ENCODE measurements at regions not wholly inside any gene's neighbourhood (a gene's known extent, or its start where the extent isn't known, plus 50 kb on each side); places are given as distances from the start of the nearest gene placed in this dataset.

DNA sequence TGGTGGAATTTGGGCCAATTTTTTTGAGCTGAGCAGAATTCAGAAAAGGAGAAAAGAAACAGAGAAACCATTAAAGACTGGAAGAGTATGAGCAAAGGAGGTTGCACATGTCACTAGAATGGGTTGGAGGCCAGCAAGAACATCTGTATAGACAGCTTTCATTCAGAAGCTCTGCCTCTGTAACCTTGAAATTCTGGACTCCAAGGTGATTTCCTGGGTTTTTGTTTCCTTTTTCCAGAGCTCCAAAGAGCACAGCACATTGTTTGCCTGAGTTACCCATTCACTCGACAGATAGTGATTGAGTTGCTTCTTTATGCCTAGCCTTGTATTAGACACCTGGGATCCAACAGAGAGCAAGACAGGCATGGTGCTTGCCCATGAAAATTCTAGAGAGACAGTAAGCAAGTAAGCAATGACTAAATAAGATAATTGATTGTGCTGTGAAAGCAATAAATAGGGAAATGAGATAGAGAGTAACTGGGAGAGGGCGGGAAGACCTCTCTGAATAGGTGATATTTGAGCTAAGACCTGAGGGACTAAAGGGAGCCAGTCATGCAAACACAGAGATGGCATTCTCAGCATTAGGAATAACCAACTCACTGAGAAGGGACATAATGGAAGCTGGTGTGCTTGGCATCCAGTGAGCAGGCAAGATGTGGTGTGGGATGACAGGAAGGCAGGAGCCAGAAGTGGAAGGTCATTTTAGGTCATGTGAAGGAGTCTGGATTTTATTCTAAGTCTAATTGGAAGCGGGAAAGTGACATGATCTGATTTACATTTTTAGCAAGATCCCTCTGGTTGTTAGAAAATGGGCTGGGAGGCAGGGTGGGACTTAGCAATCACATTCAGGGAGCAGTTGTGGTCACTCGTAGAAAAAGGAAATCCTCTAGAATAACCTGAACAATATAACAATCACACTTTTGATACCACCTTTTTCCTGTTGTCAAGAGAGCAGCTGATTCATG is 197.5 kb downstream of the HS3ST3A1 start:
- H3K4ac ChIP-seq (ENCODE audit: low read depth, low read length), result no peak overlapping the region
- H3K4me2 ChIP-seq (ENCODE audit: low read length), result no peak overlapping the region
- no peak overlapping the region for H3K23ac ChIP-seq (ENCODE audit: low read length)
- H3K79me1 ChIP-seq (ENCODE audit: low read length), result no peaks in the 10 kb centered on the region
- no peaks in the 10 kb centered on the region for H3K36me3 ChIP-seq (ENCODE audit: control insufficient read depth, insufficient read depth, low read length)
- no peak overlapping the region for H2BK120ac ChIP-seq (ENCODE audit: low read depth, low read length)
- H2AK5ac ChIP-seq (ENCODE audit: low read length), result no peak overlapping the region
- DNase-seq, result no peak
- H2BK15ac ChIP-seq (replicated peaks; ENCODE audit: low read depth), result no peak overlapping the region
- no peak overlapping the region for H4K8ac ChIP-seq (ENCODE audit: low read depth, low read length)
- no peak overlapping the region for H3K9ac ChIP-seq (ENCODE audit: low read length)
- no peaks in the 10 kb centered on the region for H3K4me1 ChIP-seq (ENCODE audit: control insufficient read depth, low read depth, low read length)
- H2BK5ac ChIP-seq (ENCODE audit: low read length), result no peak overlapping the region
- no peak overlapping the region for H3K18ac ChIP-seq (ENCODE audit: low read length)
- no peaks in the 10 kb centered on the region for H3K27me3 ChIP-seq (ENCODE audit: insufficient read depth, low read length, poor library complexity)
- H3K4me3 ChIP-seq (ENCODE audit: low read length), result no peak overlapping the region
- H3K79me2 ChIP-seq (ENCODE audit: control insufficient read depth, insufficient read depth, low read length), result no peaks in the 10 kb centered on the region
- no CpG with 5 or more reads among the region's 4 CpGs for WGBS (ENCODE audit: extremely low coverage, insufficient coverage, low lambda C conversion rate)
- no peak overlapping the region for H3K27ac ChIP-seq (ENCODE audit: low read depth, low read length)
- no peak overlapping the region for H4K5ac ChIP-seq (ENCODE audit: low read length)
- no peak overlapping the region for H3K56ac ChIP-seq (ENCODE audit: low read length)

DNA sequence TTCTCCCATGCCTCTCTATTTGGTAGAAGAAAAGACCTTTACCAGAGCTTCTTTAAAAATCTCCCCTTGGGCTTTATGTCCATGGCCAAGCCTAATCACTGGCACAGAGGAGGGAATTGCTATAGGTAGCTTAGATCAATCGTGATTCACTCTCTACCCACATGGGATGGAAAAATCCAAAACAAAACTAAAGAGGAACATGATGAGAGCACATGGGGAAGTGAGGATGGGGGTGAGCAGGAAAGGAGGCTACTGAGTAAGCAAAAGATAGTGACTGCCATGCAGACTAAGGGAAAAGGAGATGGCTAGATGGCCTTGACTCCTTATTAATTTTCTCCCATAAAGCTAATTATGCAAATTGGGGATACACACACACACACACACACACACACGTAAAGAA is 201.2 kb downstream of the HS3ST3A1 start:
- no peaks in the 10 kb centered on the region for H3K79me2 ChIP-seq (ENCODE audit: control insufficient read depth, insufficient read depth, low read length)
- H2AK5ac ChIP-seq (ENCODE audit: low read length), result no peak overlapping the region
- no peak overlapping the region for H3K9ac ChIP-seq (ENCODE audit: low read length)
- H3K56ac ChIP-seq (ENCODE audit: low read length), result no peak overlapping the region
- no peak overlapping the region for H4K8ac ChIP-seq (ENCODE audit: low read depth, low read length)
- no peak overlapping the region for H3K27ac ChIP-seq (ENCODE audit: low read depth, low read length)
- no CpG with 5 or more reads among the region's 2 CpGs for WGBS (ENCODE audit: extremely low coverage, insufficient coverage, low lambda C conversion rate)
- H3K4ac ChIP-seq (ENCODE audit: low read depth, low read length), result no peak overlapping the region
- H3K18ac ChIP-seq (ENCODE audit: low read length), result no peak overlapping the region
- H3K4me2 ChIP-seq (ENCODE audit: low read length), result no peak overlapping the region
- H3K4me1 ChIP-seq (ENCODE audit: control insufficient read depth, low read depth, low read length), result no peaks in the 10 kb centered on the region
- H2BK15ac ChIP-seq (replicated peaks; ENCODE audit: low read depth), result no peak overlapping the region
- H3K4me3 ChIP-seq (ENCODE audit: low read length), result no peak overlapping the region
- H3K79me1 ChIP-seq (ENCODE audit: low read length), result no peaks in the 10 kb centered on the region
- no peaks in the 10 kb centered on the region for H3K27me3 ChIP-seq (ENCODE audit: insufficient read depth, low read length, poor library complexity)
- no peak for DNase-seq
- no peaks in the 10 kb centered on the region for H3K36me3 ChIP-seq (ENCODE audit: control insufficient read depth, insufficient read depth, low read length)
- H2BK120ac ChIP-seq (ENCODE audit: low read depth, low read length), result no peak overlapping the region
- H4K5ac ChIP-seq (ENCODE audit: low read length), result no peak overlapping the region
- H2BK5ac ChIP-seq (ENCODE audit: low read length), result no peak overlapping the region
- no peak overlapping the region for H3K23ac ChIP-seq (ENCODE audit: low read length)

DNA sequence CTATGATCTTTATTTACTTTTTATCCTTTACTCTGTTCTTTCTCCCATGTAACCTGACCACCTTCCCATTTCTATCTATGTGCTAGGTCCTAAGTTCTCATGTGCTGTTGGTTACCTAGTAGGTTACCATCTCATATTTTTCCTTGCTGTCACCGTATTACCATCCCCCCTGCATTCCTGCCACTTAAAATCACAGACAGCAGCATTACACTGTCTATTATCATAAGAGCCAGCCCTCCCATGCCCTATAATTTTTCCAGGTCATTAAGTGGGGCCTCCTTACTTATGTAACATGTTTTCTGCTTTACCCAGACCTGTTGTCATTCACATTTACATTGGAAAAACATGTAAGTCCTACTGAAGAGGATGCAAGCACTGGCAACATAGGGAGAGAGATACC is 202.9 kb downstream of the HS3ST3A1 start:
- no peak overlapping the region for H2BK5ac ChIP-seq (ENCODE audit: low read length)
- DNase-seq, result no peak
- H3K4ac ChIP-seq (ENCODE audit: low read depth, low read length), result no peak overlapping the region
- no peak overlapping the region for H3K4me3 ChIP-seq (ENCODE audit: low read length)
- H2AK5ac ChIP-seq (ENCODE audit: low read length), result no peak overlapping the region
- H3K9ac ChIP-seq (ENCODE audit: low read length), result no peak overlapping the region
- H3K27me3 ChIP-seq (ENCODE audit: insufficient read depth, low read length, poor library complexity), result no peaks in the 10 kb centered on the region
- no peak overlapping the region for H4K5ac ChIP-seq (ENCODE audit: low read length)
- no peak overlapping the region for H2BK120ac ChIP-seq (ENCODE audit: low read depth, low read length)
- no peak overlapping the region for H3K27ac ChIP-seq (ENCODE audit: low read depth, low read length)
- H4K8ac ChIP-seq (ENCODE audit: low read depth, low read length), result no peak overlapping the region
- H3K56ac ChIP-seq (ENCODE audit: low read length), result no peak overlapping the region
- no peaks in the 10 kb centered on the region for H3K79me1 ChIP-seq (ENCODE audit: low read length)
- no peaks in the 10 kb centered on the region for H3K4me1 ChIP-seq (ENCODE audit: control insufficient read depth, low read depth, low read length)
- no peak overlapping the region for H3K23ac ChIP-seq (ENCODE audit: low read length)
- no peak overlapping the region for H3K4me2 ChIP-seq (ENCODE audit: low read length)
- H3K18ac ChIP-seq (ENCODE audit: low read length), result no peak overlapping the region
- WGBS (ENCODE audit: extremely low coverage, insufficient coverage, low lambda C conversion rate), result no CpG with 5 or more reads among the region's 1 CpG
- H3K79me2 ChIP-seq (ENCODE audit: control insufficient read depth, insufficient read depth, low read length), result no peaks in the 10 kb centered on the region
- no peak overlapping the region for H2BK15ac ChIP-seq (replicated peaks; ENCODE audit: low read depth)
- H3K36me3 ChIP-seq (ENCODE audit: control insufficient read depth, insufficient read depth, low read length), result no peaks in the 10 kb centered on the region

DNA sequence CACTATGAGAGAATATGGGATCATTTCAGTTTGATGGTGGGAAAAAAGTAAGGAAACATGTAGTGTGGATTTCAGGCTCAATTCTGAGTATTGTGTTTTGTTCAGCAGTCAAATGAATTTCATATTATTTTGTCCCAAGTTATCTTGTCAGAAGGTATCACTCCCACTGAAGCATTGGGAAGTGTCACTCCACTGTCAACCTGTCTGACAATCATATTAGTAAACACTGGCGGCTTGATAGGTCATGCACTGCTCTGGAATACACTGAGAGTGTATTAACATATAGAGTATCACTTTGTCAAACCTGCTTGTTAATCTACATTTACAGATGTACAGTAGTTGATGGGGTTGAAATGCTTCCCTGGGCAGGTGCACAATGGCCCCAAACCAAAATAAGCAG is 203.6 kb downstream of the HS3ST3A1 start:
- H3K79me2 ChIP-seq (ENCODE audit: control insufficient read depth, insufficient read depth, low read length), result no peaks in the 10 kb centered on the region

DNA sequence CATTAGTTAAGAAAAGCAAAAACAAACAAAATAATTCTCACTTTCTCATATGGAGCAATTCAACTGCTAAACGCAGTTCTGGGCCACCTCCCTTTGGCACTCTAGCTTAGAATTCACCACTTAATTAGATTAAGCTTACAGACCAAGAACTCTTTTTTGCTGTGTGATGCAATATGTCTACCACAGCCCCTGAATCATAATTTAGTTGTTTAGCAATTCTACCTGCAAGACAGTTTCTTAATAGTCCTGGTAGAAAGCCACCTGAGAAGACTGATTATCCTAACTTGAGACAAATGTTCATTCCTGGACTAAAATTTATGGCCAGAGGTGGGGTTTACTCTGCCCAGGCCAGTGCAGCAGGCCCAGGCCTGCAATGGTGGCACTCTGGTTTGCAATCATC is 205.9 kb downstream of the HS3ST3A1 start:
- Histone ChIP-seq H3K18ac (ENCODE audit: low read length) (no peak overlapping the region), H3K36me3 (ENCODE audit: control insufficient read depth, insufficient read depth, low read length) (no peaks in the 10 kb centered on the region), H2BK120ac (ENCODE audit: low read depth, low read length) (no peak overlapping the region), H3K23ac (ENCODE audit: low read length) (no peak overlapping the region), H4K5ac (ENCODE audit: low read length) (no peak overlapping the region), H2BK5ac (ENCODE audit: low read length) (no peak overlapping the region), H3K4me2 (ENCODE audit: low read length) (no peak overlapping the region), H3K4me3 (ENCODE audit: low read length) (no peak overlapping the region), H3K9ac (ENCODE audit: low read length) (no peak overlapping the region), H3K56ac (ENCODE audit: low read length) (no peak overlapping the region), H3K27me3 (ENCODE audit: insufficient read depth, low read length, poor library complexity) (no peaks in the 10 kb centered on the region), H3K79me1 (ENCODE audit: low read length) (no peaks in the 10 kb centered on the region), H3K79me2 (ENCODE audit: control insufficient read depth, insufficient read depth, low read length) (no peaks in the 10 kb centered on the region), H2BK15ac (replicated peaks; ENCODE audit: low read depth) (no peak overlapping the region), H2AK5ac (ENCODE audit: low read length) (no peak overlapping the region), H3K4me1 (ENCODE audit: control insufficient read depth, low read depth, low read length) (no peaks in the 10 kb centered on the region), H3K4ac (ENCODE audit: low read depth, low read length) (no peak overlapping the region), H4K8ac (ENCODE audit: low read depth, low read length) (no peak overlapping the region), H3K27ac (ENCODE audit: low read depth, low read length) (no peak overlapping the region)
- no CpG with 5 or more reads among the region's 1 CpG for WGBS (ENCODE audit: extremely low coverage, insufficient coverage, low lambda C conversion rate)
- no peak for DNase-seq

More for the DNA sequence above, 203.6 kb downstream of the HS3ST3A1 start:
- H2BK15ac ChIP-seq (replicated peaks; ENCODE audit: low read depth), result no peak overlapping the region
- no peak overlapping the region for H2AK5ac ChIP-seq (ENCODE audit: low read length)
- H2BK120ac ChIP-seq (ENCODE audit: low read depth, low read length), result no peak overlapping the region
- no peak overlapping the region for H3K4ac ChIP-seq (ENCODE audit: low read depth, low read length)
- no peak overlapping the region for H3K56ac ChIP-seq (ENCODE audit: low read length)
- no peaks in the 10 kb centered on the region for H3K36me3 ChIP-seq (ENCODE audit: control insufficient read depth, insufficient read depth, low read length)
- no peak for DNase-seq
- no CpG with 5 or more reads among the region's 1 CpG for WGBS (ENCODE audit: extremely low coverage, insufficient coverage, low lambda C conversion rate)
- H4K5ac ChIP-seq (ENCODE audit: low read length), result no peak overlapping the region
- H3K27me3 ChIP-seq (ENCODE audit: insufficient read depth, low read length, poor library complexity), result no peaks in the 10 kb centered on the region
- no peaks in the 10 kb centered on the region for H3K4me1 ChIP-seq (ENCODE audit: control insufficient read depth, low read depth, low read length)
- H3K18ac ChIP-seq (ENCODE audit: low read length), result no peak overlapping the region
- H3K4me2 ChIP-seq (ENCODE audit: low read length), result no peak overlapping the region
- no peak overlapping the region for H4K8ac ChIP-seq (ENCODE audit: low read depth, low read length)
- no peak overlapping the region for H3K9ac ChIP-seq (ENCODE audit: low read length)
- H3K4me3 ChIP-seq (ENCODE audit: low read length), result no peak overlapping the region
- H2BK5ac ChIP-seq (ENCODE audit: low read length), result no peak overlapping the region
- no peak overlapping the region for H3K23ac ChIP-seq (ENCODE audit: low read length)
- H3K79me1 ChIP-seq (ENCODE audit: low read length), result no peaks in the 10 kb centered on the region
- no peak overlapping the region for H3K27ac ChIP-seq (ENCODE audit: low read depth, low read length)

DNA sequence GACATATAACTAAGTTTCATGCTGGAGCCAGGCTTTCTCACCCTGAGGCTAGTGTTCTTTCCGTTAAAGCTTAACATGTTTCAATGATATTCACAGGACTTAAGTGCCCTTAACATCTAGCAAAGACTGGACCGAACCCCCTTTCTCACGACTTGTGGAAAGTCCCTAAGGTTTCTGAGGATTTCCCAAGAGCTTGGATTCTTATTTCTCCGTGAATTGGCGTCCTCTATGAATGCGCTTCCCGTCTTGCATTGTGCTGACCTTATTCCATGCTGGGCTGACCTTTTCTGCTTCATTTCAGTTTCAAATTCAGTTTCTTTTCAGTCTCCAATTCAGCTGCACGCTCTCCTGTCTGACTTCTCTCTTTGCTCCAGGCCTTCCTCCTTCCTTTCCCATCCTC is 206.4 kb downstream of the HS3ST3A1 start:
- Histone ChIP-seq H3K9ac (ENCODE audit: low read length) (no peak overlapping the region), H3K36me3 (ENCODE audit: control insufficient read depth, insufficient read depth, low read length) (no peaks in the 10 kb centered on the region), H3K4me3 (ENCODE audit: low read length) (no peak overlapping the region), H2BK15ac (replicated peaks; ENCODE audit: low read depth) (no peak overlapping the region), H3K4me2 (ENCODE audit: low read length) (no peak overlapping the region), H2AK5ac (ENCODE audit: low read length) (no peak overlapping the region), H4K5ac (ENCODE audit: low read length) (no peak overlapping the region), H2BK5ac (ENCODE audit: low read length) (no peak overlapping the region), H3K23ac (ENCODE audit: low read length) (no peak overlapping the region), H3K79me2 (ENCODE audit: control insufficient read depth, insufficient read depth, low read length) (no peaks in the 10 kb centered on the region), H4K8ac (ENCODE audit: low read depth, low read length) (no peak overlapping the region), H3K4ac (ENCODE audit: low read depth, low read length) (no peak overlapping the region), H3K4me1 (ENCODE audit: control insufficient read depth, low read depth, low read length) (no peaks in the 10 kb centered on the region), H3K18ac (ENCODE audit: low read length) (no peak overlapping the region), H2BK120ac (ENCODE audit: low read depth, low read length) (no peak overlapping the region), H3K56ac (ENCODE audit: low read length) (no peak overlapping the region), H3K27me3 (ENCODE audit: insufficient read depth, low read length, poor library complexity) (no peaks in the 10 kb centered on the region), H3K79me1 (ENCODE audit: low read length) (no peaks in the 10 kb centered on the region), H3K27ac (ENCODE audit: low read depth, low read length) (no peak overlapping the region)
- WGBS (ENCODE audit: extremely low coverage, insufficient coverage, low lambda C conversion rate), result no CpG with 5 or more reads among the region's 8 CpGs
- no peak for DNase-seq

Data from mesendoderm (in vitro differentiated cells).